Right atrium auricular region (tissue), 2 donors: ENCODE measurements at regions not wholly inside any gene's neighbourhood (a gene's known extent, or its start where the extent isn't known, plus 50 kb on each side); places are given as distances from the start of the nearest gene placed in this dataset.

Experiments used
- DNase-seq: peaks from one replicate; pipeline ENCODE4 v3.0.0-alpha.2; 2019; ENCODE audit warnings: low spot score
- H3K27ac ChIP-seq, 2 donors: fragments of 200-600 bp; sonication (generic); 1 replicate in 1 of 2; 2 replicates in 1 of 2; pipeline ENCODE4 v1.5.1; 2016 to 2019
- H3K27me3 ChIP-seq, 2 donors: fragments of 200-600 bp; sonication (generic); one replicate each; pipeline versions ENCODE4 v1.5.1 to v1.6.0; 2017 to 2019
- H3K36me3 ChIP-seq: fragments of 200-600 bp; sonication (generic); one replicate; pipeline ENCODE4 v1.5.1; 2016
- H3K4me1 ChIP-seq, 2 donors: fragments of 200-600 bp; sonication (generic); one replicate each; pipeline versions ENCODE4 v1.5.1 to v1.6.0; 2017 to 2019
- H3K4me3 ChIP-seq, 2 donors: fragments of 200-600 bp; sonication (generic); 1 replicate in 1 of 2; 2 replicates in 1 of 2; pipeline ENCODE4 v1.5.1; 2017 to 2019; ENCODE audit warnings: mild to moderate bottlenecking in 1 of 2, moderate library complexity in 1 of 2
- H3K9me3 ChIP-seq, 2 donors: fragments of 200-600 bp; sonication (generic); one replicate each; pipeline ENCODE4 v1.5.1; 2019
- TF ChIP-seq, protein P1 (sequence below), 2 donors: fragments of 200-600 bp; sonication (generic); IDR thresholded peaks; one replicate each; pipeline ENCODE4 v1.5.1; 2019; ENCODE audit warnings: antibody characterized with exemption in 2 of 2

DNA sequence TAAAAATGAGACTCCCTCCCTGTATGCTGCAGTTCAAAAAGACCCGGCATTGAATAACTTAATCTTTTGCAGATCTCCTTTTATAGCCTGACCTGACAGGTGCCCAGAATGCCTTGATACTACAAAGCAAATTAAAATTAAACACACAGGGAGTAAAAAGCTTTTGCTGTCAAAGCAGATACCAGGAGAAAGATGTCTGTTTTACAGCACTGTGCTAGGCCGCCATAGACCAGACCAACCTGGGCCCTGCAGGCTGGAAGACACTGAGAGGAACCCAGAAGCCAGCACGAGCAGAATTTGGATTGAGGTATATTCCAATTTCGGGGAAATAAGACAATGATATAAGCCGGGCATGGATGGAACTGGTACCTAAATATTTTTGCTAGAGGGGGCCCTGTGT lies 602.8 kb upstream of the SOX11 start:
- Histone ChIP-seq H3K27ac (no peak overlapping the region), H3K4me3 (no peak overlapping the region), H3K36me3 (no peaks in the 10 kb centered on the region), H3K4me1 (no peaks in the 10 kb centered on the region), H3K9me3 (no peaks in the 10 kb centered on the region), H3K27me3 (no peaks in the 10 kb centered on the region)
- TF ChIP-seq, protein P1, sequence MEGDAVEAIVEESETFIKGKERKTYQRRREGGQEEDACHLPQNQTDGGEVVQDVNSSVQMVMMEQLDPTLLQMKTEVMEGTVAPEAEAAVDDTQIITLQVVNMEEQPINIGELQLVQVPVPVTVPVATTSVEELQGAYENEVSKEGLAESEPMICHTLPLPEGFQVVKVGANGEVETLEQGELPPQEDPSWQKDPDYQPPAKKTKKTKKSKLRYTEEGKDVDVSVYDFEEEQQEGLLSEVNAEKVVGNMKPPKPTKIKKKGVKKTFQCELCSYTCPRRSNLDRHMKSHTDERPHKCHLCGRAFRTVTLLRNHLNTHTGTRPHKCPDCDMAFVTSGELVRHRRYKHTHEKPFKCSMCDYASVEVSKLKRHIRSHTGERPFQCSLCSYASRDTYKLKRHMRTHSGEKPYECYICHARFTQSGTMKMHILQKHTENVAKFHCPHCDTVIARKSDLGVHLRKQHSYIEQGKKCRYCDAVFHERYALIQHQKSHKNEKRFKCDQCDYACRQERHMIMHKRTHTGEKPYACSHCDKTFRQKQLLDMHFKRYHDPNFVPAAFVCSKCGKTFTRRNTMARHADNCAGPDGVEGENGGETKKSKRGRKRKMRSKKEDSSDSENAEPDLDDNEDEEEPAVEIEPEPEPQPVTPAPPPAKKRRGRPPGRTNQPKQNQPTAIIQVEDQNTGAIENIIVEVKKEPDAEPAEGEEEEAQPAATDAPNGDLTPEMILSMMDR (IDR thresholded peaks at IDR 0.05), result no peak
- no peak for DNase-seq

GRCh38 chr2:5093056-5093455 lies 599.1 kb upstream of the SOX11 start:
- no peak for DNase-seq
- no peaks in the 10 kb centered on the region for H3K9me3 ChIP-seq
- no peaks in the 10 kb centered on the region for H3K4me1 ChIP-seq
- H3K27ac ChIP-seq, result no peak overlapping the region
- TF ChIP-seq, protein P1 (IDR thresholded peaks at IDR 0.05), result no peak
- H3K36me3 ChIP-seq, result no peaks in the 10 kb centered on the region
- no peaks in the 10 kb centered on the region for H3K27me3 ChIP-seq
- H3K4me3 ChIP-seq, result no peak overlapping the region

GRCh38 chr2:5093518-5093917 lies 598.7 kb upstream of the SOX11 start:
- Histone ChIP-seq H3K9me3 (no peaks in the 10 kb centered on the region), H3K27ac (no peak overlapping the region), H3K4me1 (no peaks in the 10 kb centered on the region), H3K4me3 (no peak overlapping the region), H3K27me3 (no peaks in the 10 kb centered on the region), H3K36me3 (no peaks in the 10 kb centered on the region)
- no peak for DNase-seq
- TF ChIP-seq, protein P1 (IDR thresholded peaks at IDR 0.05), result no peak

DNA sequence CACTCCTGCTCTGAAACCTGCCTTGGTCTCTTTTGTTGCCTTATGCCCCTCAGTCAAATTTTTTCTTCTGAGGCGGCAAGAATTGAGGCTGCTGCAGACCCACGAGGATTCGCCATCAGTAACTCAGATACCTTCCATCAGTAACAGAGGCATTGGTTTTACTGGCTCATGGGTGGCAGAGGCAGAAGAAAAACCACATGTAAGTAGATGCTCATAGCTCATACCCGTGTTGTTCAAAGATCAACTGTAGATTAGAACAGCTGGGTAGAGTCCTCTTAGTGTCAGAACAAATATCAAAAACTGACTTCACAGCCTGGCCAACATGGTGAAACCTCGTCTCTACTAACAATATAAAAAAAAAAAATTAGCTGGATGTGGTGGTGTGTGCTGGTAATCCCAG lies 598.0 kb upstream of the SOX11 start:
- Histone ChIP-seq H3K27ac (no peak overlapping the region), H3K27me3 (no peaks in the 10 kb centered on the region), H3K9me3 (no peaks in the 10 kb centered on the region), H3K36me3 (no peaks in the 10 kb centered on the region), H3K4me3 (no peak overlapping the region), H3K4me1 (no peaks in the 10 kb centered on the region)
- TF ChIP-seq, protein P1 (IDR thresholded peaks at IDR 0.05), result no peak
- DNase-seq, result no peak

DNA sequence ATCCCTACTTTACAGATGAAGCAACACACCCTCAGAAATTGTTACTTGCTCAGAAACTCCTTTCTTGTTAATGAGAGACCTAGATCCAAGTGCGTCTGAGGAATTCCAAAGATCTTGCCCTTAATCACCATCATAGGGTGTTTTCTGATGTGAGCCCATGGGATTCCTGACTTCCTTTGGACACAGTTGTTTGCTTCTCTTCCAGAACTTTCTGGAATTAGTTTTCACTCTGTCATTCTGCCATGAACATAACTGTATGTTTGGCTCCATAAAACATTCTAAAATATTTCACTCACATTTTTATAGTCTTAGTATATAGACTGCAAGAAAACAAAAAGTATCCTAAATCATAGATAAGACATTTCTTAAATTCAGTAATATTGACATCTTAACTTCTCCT lies 593.9 kb upstream of the SOX11 start:
- Histone ChIP-seq H3K27ac (no peak overlapping the region), H3K27me3 (no peaks in the 10 kb centered on the region), H3K9me3 (peaks cover 0 to 3% of the 10 kb centered on the region in 2 donors), H3K36me3 (no peaks in the 10 kb centered on the region), H3K4me1 (no peaks in the 10 kb centered on the region), H3K4me3 (no peak overlapping the region)
- TF ChIP-seq, protein P1 (IDR thresholded peaks at IDR 0.05), result no peak
- no peak for DNase-seq

DNA sequence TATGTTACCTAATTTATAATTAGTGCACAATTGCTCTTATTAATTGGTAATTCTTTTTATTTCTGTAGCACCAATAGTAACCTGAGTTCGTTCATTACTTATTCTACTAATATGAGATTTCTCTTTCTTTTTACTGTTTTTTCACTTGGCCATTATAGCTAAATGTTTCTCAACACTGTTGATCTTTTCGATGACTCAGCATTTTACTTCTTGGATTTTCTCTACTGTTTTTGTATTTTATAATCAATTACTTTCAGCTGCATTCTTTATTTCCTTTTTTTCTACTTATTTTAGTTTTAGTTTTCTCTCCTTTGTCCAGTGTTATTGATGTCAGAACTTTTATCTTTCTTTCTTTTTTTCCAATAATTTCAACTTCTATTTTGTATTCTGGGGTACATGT lies 589.4 kb upstream of the SOX11 start:
- Histone ChIP-seq H3K27me3 (no peaks in the 10 kb centered on the region), H3K4me1 (no peaks in the 10 kb centered on the region), H3K4me3 (no peak overlapping the region), H3K36me3 (no peaks in the 10 kb centered on the region), H3K27ac (no peak overlapping the region), H3K9me3 (peaks cover 0 to 3% of the 10 kb centered on the region in 2 donors)
- no peak for DNase-seq
- TF ChIP-seq, protein P1 (IDR thresholded peaks at IDR 0.05), result no peak
